IMR-90 (cell line): ENCODE measurements at regions not wholly inside any gene's neighbourhood (a gene's known extent, or its start where the extent isn't known, plus 50 kb on each side); places are given as distances from the start of the nearest gene placed in this dataset.

Experiments used
- CEBPB ChIP-seq: IDR thresholded peaks from 2 replicates; pipeline ENCODE4 v1.6.1; 2012; ENCODE audit warnings: low read depth, low read length, improper control_type of control experiment
- FOS ChIP-seq: fragments of 150-350 bp; IDR thresholded peaks from 2 replicates; pipeline ENCODE4 v1.6.1; 2016; ENCODE audit warnings: low read depth, low read length
- MAFK ChIP-seq: IDR thresholded peaks from 2 replicates; pipeline ENCODE4 v1.6.1; 2012; ENCODE audit warnings: low read depth, low read length, improper control_type of control experiment
- POLR2A ChIP-seq: IDR thresholded peaks from 2 replicates; pipeline ENCODE4 v1.6.1; 2012; ENCODE audit warnings: mild to moderate bottlenecking, low read depth, low read length
- RAD21 ChIP-seq: IDR thresholded peaks from 2 replicates; pipeline ENCODE4 v1.6.1; 2012; ENCODE audit warnings: low read length, improper control_type of control experiment
- RFX5 ChIP-seq: IDR thresholded peaks from 2 replicates; pipeline ENCODE4 v1.8.0; 2012; ENCODE audit warnings: low read depth, mild to moderate bottlenecking, low read length, moderate library complexity
- TF ChIP-seq, protein P1 (sequence below): conservative IDR thresholded peaks from 2 replicates; pipeline ENCODE4 v1.5.1; 2012; ENCODE audit warnings: mild to moderate bottlenecking, low read depth, low read length, improper control_type of control experiment

DNA sequence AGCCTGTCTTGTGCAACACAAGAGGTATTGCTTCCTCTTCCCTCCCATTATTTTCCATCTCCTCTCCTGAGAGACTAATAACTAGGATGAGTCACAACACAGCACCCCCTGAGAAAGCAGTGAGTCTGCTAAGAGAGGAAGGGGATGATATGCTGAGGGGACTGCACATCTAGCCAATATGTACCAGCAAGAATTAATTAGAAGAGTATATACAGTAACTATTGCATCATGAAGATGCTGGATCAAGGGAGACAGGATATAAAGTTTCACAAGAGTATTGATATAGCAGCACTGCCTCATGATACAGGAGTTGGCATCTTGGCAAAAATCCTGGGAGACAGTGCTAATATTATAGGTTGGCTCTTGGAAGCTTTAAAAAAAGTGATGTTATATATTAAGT lies 289.9 kb upstream of the RBMS1 start:
- TF ChIP-seq, protein P1, sequence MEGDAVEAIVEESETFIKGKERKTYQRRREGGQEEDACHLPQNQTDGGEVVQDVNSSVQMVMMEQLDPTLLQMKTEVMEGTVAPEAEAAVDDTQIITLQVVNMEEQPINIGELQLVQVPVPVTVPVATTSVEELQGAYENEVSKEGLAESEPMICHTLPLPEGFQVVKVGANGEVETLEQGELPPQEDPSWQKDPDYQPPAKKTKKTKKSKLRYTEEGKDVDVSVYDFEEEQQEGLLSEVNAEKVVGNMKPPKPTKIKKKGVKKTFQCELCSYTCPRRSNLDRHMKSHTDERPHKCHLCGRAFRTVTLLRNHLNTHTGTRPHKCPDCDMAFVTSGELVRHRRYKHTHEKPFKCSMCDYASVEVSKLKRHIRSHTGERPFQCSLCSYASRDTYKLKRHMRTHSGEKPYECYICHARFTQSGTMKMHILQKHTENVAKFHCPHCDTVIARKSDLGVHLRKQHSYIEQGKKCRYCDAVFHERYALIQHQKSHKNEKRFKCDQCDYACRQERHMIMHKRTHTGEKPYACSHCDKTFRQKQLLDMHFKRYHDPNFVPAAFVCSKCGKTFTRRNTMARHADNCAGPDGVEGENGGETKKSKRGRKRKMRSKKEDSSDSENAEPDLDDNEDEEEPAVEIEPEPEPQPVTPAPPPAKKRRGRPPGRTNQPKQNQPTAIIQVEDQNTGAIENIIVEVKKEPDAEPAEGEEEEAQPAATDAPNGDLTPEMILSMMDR = no peak
- TF ChIP-seq CEBPB (peak; percentile 49), FOS (no peak), RAD21 (no peak), RFX5 (no peak), MAFK (no peak), POLR2A (no peak)
